Activated T-cell treated with anti-CD3 and anti-CD28 coated beads, Interleukin-2, amount 50 U/mL, for 24 hours (primary cell): ENCODE measurements at regions not wholly inside any gene's neighbourhood (a gene's known extent, or its start where the extent isn't known, plus 50 kb on each side); places are given as distances from the start of the nearest gene placed in this dataset.
"Not testable (repeated sequence)": the region's sequence is repeated elsewhere in the genome, so short reads cannot be mapped to it uniquely, and the experiment has no call there.

Source experiments
- DNase-seq: peaks from one replicate; pipeline ENCODE4 v3.0.0-alpha.2; 2020
- H3K27ac Mint-ChIP-seq: 2 replicates; pipeline ENCODE4 v1.8.0; 2020; ENCODE audit warnings: mild to moderate bottlenecking, mixed read lengths
- H3K27me3 Mint-ChIP-seq: 2 replicates; pipeline ENCODE4 v1.8.0; 2020; ENCODE audit warnings: mixed read lengths
- H3K36me3 Mint-ChIP-seq: 2 replicates; pipeline ENCODE4 v1.8.0; 2020; ENCODE audit warnings: low read depth, mixed read lengths
- H3K4me1 Mint-ChIP-seq: 2 replicates; pipeline ENCODE4 v1.8.0; 2020; ENCODE audit warnings: low read depth, mixed read lengths
- H3K4me3 Mint-ChIP-seq: 2 replicates; pipeline ENCODE4 v1.8.0; 2020; ENCODE audit warnings: mild to moderate bottlenecking, moderate library complexity, mixed read lengths
- H3K9me3 Mint-ChIP-seq: 2 replicates; pipeline ENCODE4 v1.8.0; 2020; ENCODE audit warnings: mixed read lengths

DNA sequence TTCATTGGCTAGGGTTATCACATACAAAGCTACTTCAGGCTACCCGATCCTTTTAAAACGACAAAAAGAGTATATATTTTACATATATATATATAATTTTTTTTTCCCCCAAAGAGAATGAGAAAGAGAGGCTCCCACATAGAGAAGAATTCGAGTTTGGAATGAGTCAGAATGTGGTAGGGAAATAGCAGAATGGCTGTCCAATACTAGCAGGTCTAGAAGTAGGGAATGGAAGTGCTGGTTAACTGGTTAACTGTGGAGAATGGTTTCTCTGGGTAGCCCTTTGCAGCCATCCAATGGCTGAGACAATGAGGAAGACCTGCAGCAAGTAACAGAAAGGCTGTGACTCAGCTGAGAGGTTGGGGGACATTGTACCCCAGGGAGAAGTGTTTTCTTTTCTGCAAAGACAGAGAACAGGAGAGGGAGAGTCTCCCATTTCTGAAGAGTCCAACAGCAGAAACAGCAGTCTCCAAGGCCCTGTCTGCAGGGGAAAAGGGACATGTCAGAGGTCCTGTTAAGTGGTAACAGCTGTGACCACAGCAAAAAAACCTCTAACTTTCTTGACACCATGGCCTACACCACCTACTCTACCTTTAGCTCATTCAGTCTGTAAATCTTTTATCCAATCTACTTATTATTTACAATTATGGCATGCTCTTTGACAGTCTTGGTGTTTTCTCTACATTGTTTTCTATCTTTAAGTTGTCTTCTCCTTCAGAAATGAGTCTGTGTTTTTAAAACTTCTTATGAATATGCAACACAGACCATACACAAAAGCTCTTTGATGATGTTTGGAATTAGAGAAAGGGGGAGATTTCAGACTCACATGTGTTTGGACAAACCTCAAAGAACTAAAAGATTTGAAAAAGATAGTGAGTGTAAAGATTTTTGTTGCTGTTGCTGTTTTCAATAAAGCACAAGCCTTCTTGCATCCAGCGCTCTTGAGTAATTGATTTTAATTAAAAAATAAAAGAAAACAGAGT, 116.1 kb upstream of the SLC7A14 start:
- Mint-ChIP-seq H3K36me3 (no peaks in the 10 kb centered on the region), H3K27ac (no peak overlapping the region), H3K27me3 (peaks cover 8% of the 10 kb centered on the region), H3K4me1 (peaks cover 8% of the 10 kb centered on the region), H3K9me3 (no peaks in the 10 kb centered on the region), H3K4me3 (no peak overlapping the region)
- no peak for DNase-seq

- Mint-ChIP-seq H3K36me3 (no peaks in the 10 kb centered on the region), H3K27me3 (peaks cover 6% of the 10 kb centered on the region), H3K9me3 (no peaks in the 10 kb centered on the region), H3K4me3 (no peak overlapping the region), H3K4me1 (peaks cover 10% of the 10 kb centered on the region), H3K27ac (no peak overlapping the region)
- no peak for DNase-seq
Measured at GRCh38 chr3:170700054-170700404, 114.2 kb upstream of the SLC7A14 start.

DNA sequence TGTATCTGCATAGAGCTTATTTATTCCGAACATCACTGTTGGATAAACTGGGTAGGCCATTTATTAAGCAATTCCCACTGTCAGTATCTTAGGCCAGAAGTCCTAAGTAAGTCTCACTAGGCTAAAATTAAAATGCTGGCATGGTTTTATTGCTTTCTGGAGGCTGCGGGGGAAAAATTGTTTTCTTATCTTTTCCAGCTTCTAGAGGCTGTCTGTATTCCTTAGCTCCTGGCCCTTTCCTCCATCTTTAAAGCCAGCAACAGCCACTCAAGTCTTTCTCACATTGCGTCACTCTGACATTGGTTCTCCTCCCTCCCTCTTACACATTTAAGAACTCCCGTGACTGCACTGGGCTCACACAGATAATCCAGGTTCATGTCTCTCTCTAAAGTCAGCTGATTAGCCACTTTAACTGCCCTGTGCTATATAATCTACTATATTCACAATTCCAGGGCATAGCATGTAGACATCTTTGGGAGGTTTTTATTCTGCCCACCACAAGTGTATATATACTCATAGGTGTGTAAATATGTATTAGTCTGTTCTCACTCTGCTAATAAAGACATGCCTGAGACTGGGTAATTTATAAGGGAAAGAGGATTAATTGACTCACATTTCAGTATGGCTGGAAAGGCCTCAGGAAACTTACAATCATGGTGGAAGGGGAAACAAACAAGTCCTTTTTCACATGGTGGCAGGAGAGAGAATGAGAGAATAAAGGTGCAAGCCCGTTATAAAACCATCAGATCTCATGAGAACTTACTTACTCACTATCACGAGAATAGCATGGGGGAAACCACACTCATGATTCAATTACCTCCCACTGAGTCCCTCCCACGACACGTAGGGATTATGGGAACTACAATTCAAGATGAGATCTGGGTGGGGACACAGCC, 113.5 kb upstream of the SLC7A14 start:
- Mint-ChIP-seq H3K9me3 (no peaks in the 10 kb centered on the region), H3K4me1 (peaks cover 10% of the 10 kb centered on the region), H3K4me3 (no peak overlapping the region)

GRCh38 chr3:170697908-170698307, 112.0 kb upstream of the SLC7A14 start:
- Mint-ChIP-seq H3K4me1 (peaks cover 13% of the 10 kb centered on the region), H3K9me3 (no peaks in the 10 kb centered on the region), H3K4me3 (no peak overlapping the region), H3K27ac (no peak overlapping the region), H3K27me3 (no peaks in the 10 kb centered on the region), H3K36me3 (no peaks in the 10 kb centered on the region)
- DNase-seq: no peak

More for the DNA sequence above, 113.5 kb upstream of the SLC7A14 start:
- no peak overlapping the region for H3K27ac Mint-ChIP-seq
- H3K36me3 Mint-ChIP-seq: no peaks in the 10 kb centered on the region
- DNase-seq: no peak
- peaks cover under 1% of the 10 kb centered on the region for H3K27me3 Mint-ChIP-seq

- Mint-ChIP-seq H3K4me1 (peaks cover 16% of the 10 kb centered on the region), H3K27me3 (no peaks in the 10 kb centered on the region), H3K36me3 (no peaks in the 10 kb centered on the region), H3K4me3 (no peak overlapping the region), H3K27ac (no peak overlapping the region), H3K9me3 (no peaks in the 10 kb centered on the region)
- DNase-seq: no peak
Measured at GRCh38 chr3:170697131-170697530, 111.3 kb upstream of the SLC7A14 start.

GRCh38 chr3:170695486-170696064, 109.7 kb upstream of the SLC7A14 start:
- H3K9me3 Mint-ChIP-seq: no peaks in the 10 kb centered on the region
- H3K27ac Mint-ChIP-seq: no peak overlapping the region
- H3K36me3 Mint-ChIP-seq: no peaks in the 10 kb centered on the region
- no peaks in the 10 kb centered on the region for H3K27me3 Mint-ChIP-seq
- H3K4me3 Mint-ChIP-seq: no peak overlapping the region
- peaks cover 16% of the 10 kb centered on the region for H3K4me1 Mint-ChIP-seq
- DNase-seq: no peak

DNA sequence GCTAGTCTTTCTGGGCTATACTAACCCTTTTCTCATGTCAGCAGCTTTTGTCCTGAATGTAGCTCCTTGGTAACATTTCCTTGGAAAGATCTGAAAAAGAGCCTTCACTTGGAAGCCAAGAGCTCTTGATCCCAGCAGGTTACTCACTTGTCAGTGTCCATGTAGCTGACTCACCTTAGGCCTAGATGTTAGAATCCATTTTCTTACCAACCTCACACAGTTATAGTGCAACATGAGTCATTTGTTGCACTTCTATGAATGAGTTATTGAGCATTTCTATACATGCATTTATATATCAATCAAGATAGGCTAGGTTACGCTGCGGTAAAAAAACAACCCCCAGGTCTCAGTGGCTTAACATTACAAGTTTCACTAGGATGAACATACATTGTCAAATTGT, 106.8 kb upstream of the SLC7A14 start:
- H3K36me3 Mint-ChIP-seq: no peaks in the 10 kb centered on the region
- H3K4me1 Mint-ChIP-seq: peaks cover 15% of the 10 kb centered on the region
- H3K27me3 Mint-ChIP-seq: no peaks in the 10 kb centered on the region
- no peak overlapping the region for H3K4me3 Mint-ChIP-seq
- H3K27ac Mint-ChIP-seq: no peak overlapping the region
- no peak for DNase-seq
- no peaks in the 10 kb centered on the region for H3K9me3 Mint-ChIP-seq

DNA sequence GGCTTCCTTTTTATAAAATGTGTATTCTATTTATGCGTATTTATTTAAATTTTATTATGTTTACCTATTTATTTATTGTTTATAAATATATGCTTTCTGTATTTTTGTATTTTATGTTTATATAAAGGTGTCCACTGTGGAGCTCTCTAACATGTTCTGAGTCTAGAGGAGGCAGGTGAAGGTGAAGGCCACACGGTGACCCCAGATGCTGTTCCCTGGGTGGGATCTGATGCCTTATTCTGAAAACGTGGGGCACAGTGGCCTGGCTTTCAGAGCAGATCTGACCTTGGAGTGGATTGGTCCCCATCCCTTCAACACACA, 104.7 kb upstream of the SLC7A14 start:
- Mint-ChIP-seq H3K36me3 (no peaks in the 10 kb centered on the region), H3K4me3 (no peak overlapping the region), H3K27ac (no peak overlapping the region), H3K27me3 (no peaks in the 10 kb centered on the region), H3K4me1 (peaks cover 6% of the 10 kb centered on the region), H3K9me3 (no peaks in the 10 kb centered on the region)
- no peak for DNase-seq

GRCh38 chr3:170689893-170690660, 104.2 kb upstream of the SLC7A14 start:
- Mint-ChIP-seq H3K9me3 (no peaks in the 10 kb centered on the region), H3K27me3 (no peaks in the 10 kb centered on the region), H3K4me3 (no peak overlapping the region), H3K4me1 (peaks cover 6% of the 10 kb centered on the region), H3K36me3 (no peaks in the 10 kb centered on the region), H3K27ac (no peak overlapping the region)
- peak; percentile 56 for DNase-seq

DNA sequence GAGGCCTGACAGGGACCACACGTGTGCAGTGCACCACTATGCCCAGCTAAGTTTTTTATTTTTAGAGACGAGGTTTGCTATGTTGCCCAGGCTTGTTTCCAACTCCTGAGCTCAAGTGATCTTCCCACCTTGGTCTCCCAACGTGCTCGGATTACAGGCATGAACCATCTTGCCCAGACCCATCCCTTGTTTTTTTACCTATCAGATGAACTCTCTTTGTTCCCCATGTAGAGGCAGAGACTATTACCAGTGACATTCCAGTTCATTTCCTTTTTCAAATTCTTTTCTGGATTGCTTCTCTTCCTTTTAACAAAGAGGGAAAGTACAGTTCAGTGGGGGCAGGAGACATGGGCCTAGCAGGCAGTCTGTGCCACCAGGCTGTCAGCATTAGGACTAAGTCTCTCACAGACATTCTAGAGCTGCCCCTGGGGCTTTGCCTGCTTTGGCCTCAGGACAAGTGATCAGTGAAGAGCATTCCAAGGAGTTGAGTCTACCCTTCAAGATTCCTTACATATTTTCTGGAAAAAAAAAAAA, 103.5 kb upstream of the SLC7A14 start:
- no peaks in the 10 kb centered on the region for H3K27me3 Mint-ChIP-seq
- no peak overlapping the region for H3K4me3 Mint-ChIP-seq
- no peak overlapping the region for H3K27ac Mint-ChIP-seq
- H3K9me3 Mint-ChIP-seq: no peaks in the 10 kb centered on the region
- no peak for DNase-seq
- H3K4me1 Mint-ChIP-seq: peaks cover 6% of the 10 kb centered on the region
- H3K36me3 Mint-ChIP-seq: no peaks in the 10 kb centered on the region

DNA sequence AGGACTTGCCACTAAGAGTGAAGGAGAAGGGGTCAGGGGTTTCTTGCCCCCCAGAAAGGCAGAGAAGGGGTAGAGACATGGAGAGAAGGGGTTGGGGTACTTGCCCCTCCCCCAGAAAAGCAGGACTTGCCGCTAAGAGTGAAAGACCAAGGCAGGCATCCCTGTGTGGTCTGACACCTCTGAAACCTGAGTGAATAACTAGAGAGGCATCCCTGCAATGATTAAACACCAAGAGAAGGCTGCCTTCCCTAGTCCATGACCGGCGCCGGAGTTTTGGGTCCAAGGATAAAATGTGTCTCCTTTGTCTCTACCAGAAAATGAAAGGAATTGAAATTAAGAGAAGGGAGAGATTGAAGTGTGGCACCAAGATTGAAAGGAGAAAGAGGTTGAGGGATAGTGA, 102.3 kb upstream of the SLC7A14 start:
- H3K9me3 Mint-ChIP-seq, H3K27ac Mint-ChIP-seq, DNase-seq, H3K27me3 Mint-ChIP-seq, H3K4me1 Mint-ChIP-seq, H3K36me3 Mint-ChIP-seq, H3K4me3 Mint-ChIP-seq: not testable (repeated sequence)

GRCh38 chr3:170680593-170680992, 94.7 kb upstream of the SLC7A14 start:
- no peaks in the 10 kb centered on the region for H3K36me3 Mint-ChIP-seq
- no peak overlapping the region for H3K4me3 Mint-ChIP-seq
- no peaks in the 10 kb centered on the region for H3K9me3 Mint-ChIP-seq
- H3K27ac Mint-ChIP-seq: no peak overlapping the region
- no peak for DNase-seq
- H3K27me3 Mint-ChIP-seq: peaks cover 15% of the 10 kb centered on the region
- H3K4me1 Mint-ChIP-seq: no peaks in the 10 kb centered on the region

GRCh38 chr3:170679190-170679589, 93.3 kb upstream of the SLC7A14 start:
- H3K27ac Mint-ChIP-seq: no peak overlapping the region
- no peaks in the 10 kb centered on the region for H3K9me3 Mint-ChIP-seq
- peaks cover 16% of the 10 kb centered on the region for H3K27me3 Mint-ChIP-seq
- H3K4me3 Mint-ChIP-seq: no peak overlapping the region
- H3K4me1 Mint-ChIP-seq: no peaks in the 10 kb centered on the region
- DNase-seq: no peak
- H3K36me3 Mint-ChIP-seq: no peaks in the 10 kb centered on the region

GRCh38 chr3:170670504-170670903, 84.6 kb upstream of the SLC7A14 start:
- H3K4me1 Mint-ChIP-seq: no peaks in the 10 kb centered on the region
- peaks cover 19% of the 10 kb centered on the region for H3K27me3 Mint-ChIP-seq
- H3K27ac Mint-ChIP-seq: no peak overlapping the region
- no peak overlapping the region for H3K4me3 Mint-ChIP-seq
- no peaks in the 10 kb centered on the region for H3K36me3 Mint-ChIP-seq
- no peak for DNase-seq
- H3K9me3 Mint-ChIP-seq: no peaks in the 10 kb centered on the region
